ENCODE measurements at regions not wholly inside any gene's neighbourhood (a gene's known extent, or its start where the extent isn't known, plus 50 kb on each side); places are given as distances from the start of the nearest gene placed in this dataset.

DNA sequence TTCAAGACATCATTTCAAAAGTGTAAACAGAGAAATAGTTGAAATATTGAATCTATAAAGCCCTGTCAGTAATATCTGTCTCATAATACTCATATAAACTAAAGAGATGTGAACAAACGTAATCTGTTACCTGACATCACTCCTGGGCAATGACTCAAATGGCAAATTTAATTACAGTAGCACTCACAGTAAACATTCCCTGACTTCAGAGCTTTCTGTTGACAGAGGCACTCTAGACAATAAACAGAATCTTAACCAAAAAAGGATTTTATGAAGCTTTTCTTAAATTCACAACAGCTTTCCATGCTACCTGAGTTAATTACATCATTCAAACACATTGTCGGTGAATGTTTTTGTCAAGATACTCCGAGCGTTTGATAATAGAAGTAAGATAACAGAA is 128.1 kb upstream of the PDE1A start:
- TF ChIP-seq, protein P1, sequence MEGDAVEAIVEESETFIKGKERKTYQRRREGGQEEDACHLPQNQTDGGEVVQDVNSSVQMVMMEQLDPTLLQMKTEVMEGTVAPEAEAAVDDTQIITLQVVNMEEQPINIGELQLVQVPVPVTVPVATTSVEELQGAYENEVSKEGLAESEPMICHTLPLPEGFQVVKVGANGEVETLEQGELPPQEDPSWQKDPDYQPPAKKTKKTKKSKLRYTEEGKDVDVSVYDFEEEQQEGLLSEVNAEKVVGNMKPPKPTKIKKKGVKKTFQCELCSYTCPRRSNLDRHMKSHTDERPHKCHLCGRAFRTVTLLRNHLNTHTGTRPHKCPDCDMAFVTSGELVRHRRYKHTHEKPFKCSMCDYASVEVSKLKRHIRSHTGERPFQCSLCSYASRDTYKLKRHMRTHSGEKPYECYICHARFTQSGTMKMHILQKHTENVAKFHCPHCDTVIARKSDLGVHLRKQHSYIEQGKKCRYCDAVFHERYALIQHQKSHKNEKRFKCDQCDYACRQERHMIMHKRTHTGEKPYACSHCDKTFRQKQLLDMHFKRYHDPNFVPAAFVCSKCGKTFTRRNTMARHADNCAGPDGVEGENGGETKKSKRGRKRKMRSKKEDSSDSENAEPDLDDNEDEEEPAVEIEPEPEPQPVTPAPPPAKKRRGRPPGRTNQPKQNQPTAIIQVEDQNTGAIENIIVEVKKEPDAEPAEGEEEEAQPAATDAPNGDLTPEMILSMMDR (IDR thresholded peaks at IDR 0.05), result no peak

DNA sequence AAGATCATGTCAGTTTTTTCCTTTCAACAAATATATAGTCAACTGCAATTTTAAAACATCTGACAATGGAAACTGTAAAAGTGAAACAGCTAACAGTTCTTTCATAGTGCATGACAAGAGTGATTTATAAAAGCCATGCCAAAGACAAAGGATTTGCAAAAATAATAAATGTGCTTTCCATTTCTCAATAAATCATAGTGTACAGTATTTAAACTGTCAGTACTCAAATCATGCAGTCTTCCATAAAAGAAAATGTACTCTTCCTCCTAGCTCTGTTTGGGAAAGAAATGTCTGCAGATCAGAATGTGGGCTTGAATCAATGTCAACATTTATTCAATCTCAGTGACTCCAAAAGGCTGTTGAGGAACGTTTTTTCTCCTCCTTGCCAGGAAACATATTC is 131.7 kb upstream of the PDE1A start:
- TF ChIP-seq, protein P1 (IDR thresholded peaks at IDR 0.05), result no peak

DNA sequence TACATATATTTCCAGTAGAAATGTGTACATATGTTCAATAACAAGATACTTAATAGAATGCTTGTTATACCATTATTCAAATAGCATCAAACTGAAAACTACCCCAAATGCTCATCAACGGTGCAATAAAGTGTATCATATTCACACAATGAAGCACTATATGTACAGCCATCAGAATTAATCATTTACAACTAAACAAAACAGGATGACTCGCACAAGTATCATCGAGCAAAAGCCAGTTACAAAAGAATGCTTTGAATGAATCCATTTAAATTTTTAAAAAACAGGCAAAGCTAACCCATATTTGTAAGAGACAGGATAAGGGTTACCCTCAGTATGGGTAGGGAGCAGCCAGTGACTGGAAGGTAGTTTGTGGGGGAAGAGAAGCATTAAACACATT is 132.8 kb upstream of the PDE1A start:
- TF ChIP-seq, protein P1 (IDR thresholded peaks at IDR 0.05), result no peak

DNA sequence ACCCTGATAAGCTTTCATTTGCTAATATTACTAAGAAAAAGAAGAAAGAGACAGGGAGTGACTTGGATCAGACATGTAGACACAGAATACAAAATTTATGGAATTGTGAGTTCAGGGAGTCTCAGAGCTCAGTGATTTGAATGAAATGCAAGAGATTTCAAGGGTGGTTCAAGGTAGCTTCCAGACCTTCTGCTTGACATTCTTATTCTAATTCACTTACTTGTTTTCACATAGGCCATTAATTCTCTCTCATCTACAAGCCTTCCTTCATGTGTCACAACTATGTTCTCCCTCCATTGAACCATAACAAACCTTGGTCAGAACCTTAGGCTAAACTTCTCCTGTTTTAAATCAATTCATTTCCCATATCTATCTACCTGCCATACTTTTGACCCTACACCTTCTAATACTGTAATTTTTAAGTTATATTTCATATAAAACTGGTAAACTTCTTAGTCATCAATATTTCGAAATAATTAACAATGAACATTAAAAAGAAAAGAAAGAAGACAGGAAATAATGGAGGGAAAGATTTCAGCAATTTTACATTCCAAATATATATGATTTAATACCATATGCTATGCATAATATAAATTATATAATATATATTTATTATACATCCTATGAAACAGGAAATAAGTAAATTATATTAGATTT is 139.2 kb upstream of the PDE1A start:
- TF ChIP-seq, protein P1 (IDR thresholded peaks at IDR 0.05), result no peak

DNA sequence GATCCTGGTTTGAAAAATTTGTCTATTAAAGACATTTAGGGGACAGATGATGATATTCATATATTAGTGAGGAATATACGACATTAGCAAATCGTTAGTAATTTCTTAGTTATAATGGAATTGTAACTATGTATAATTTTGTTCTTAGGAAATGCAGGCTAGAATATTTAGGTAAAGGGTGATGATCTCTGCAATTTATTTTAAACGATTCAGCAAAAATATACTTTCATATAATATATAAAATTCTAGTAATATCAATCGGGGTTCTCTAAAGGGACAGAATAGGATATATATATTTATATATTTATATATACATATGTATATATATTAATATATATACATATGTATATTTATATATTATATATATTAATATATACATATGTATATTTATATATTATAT is 142.5 kb upstream of the DNAJC10 start:
- TF ChIP-seq, protein P1 (IDR thresholded peaks at IDR 0.05), result no peak

DNA sequence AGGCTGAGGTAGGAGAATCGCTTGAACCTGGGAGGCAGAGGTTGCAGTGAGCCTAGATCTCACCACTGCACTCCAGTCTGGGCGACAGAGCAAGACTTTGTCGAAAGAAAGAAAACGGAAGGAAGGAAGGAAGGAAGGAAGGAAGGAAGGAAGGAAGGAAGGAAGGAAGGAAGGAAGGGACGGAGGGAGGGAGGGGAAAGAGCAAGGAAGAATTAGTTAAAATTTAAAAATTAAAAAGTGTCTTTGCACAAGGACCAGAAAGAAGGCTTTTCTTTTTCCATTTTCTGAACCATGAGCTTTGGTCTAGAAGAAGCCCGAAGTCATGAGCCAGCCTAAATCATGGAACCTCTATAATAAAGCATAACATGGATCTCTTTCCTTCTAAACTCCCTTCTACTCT is 138.2 kb upstream of the DNAJC10 start:
- TF ChIP-seq, protein P1 (IDR thresholded peaks at IDR 0.05), result no peak

DNA sequence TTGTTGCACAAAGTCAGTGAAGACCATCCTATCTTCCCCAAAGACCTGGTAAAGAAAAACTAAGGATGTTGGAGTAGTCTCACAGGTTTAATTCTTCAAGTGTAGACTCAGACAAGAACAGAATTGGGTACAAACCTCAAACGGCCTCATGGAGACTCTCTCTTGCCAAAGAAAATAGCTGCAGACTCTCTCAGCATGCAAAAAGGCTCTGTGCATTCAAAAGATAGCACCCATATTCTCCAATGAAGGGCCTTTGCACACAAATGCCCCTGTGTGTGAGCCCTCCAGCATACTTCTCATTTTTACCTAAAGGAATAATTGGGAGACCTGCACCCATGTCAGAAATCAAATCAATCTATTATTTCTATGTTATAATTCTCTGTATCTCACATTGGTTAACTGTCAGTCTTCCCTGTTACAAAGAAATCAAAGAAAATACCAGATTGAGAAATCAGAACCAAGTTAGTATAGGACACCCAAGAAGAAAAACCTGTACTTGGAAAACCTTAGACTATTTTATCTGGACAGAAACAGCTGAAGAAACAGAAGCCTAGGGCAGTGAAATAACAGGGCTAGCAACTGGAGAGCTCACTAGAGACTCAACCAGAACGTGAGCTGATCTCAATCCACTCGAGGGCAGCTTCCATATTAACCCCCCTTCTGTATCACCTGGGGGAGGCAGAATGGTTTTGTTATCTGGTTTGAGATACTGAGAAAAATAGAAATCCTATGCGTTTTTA is 134.7 kb upstream of the DNAJC10 start:
- TF ChIP-seq, protein P1 (IDR thresholded peaks at IDR 0.05), result no peak

Measured in LNCAP (cell line).